Activated CD4-positive, alpha-beta T cell treated with anti-CD3 and anti-CD28 coated beads for 1 hour (primary cell): ENCODE measurements at regions not wholly inside any gene's neighbourhood (a gene's known extent, or its start where the extent isn't known, plus 50 kb on each side); places are given as distances from the start of the nearest gene placed in this dataset.
"Not testable (repeated sequence)": the region's sequence is repeated elsewhere in the genome, so short reads cannot be mapped to it uniquely, and the experiment has no call there.

Experiments
- DNase-seq: peaks from one replicate; pipeline ENCODE4 v3.0.0-alpha.2; 2020

GRCh38 chr18:998936-999335 is 94.3 kb downstream of the ADCYAP1 start:
- no peak for DNase-seq

DNA sequence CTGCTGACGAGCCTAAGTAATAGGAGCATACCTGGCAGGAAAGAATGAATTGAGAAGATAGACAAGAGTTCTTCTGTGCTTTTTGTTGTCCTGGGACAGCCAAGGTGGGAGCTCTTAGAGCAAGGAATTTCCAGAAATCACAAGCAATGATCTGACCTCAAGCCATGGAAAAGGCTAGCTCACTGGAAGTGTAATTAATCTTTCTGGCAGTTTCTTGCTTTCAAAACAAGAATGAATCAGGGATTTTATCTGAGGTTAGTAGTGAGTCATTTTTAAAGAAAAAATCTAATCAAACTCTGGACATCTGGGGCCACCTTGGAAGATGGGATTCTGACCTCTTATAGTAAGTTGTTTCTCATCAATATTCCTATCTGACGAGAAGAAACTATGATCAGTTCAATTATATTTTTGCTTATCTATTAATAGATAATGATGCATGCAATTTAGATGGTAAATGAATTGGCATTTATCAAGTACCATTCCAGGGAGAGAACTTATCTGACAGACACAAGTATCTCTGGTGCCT is 98.0 kb downstream of the ADCYAP1 start:
- DNase-seq: no peak

GRCh38 chr18:1003499-1003898 is 98.8 kb downstream of the ADCYAP1 start:
- no peak for DNase-seq

DNA sequence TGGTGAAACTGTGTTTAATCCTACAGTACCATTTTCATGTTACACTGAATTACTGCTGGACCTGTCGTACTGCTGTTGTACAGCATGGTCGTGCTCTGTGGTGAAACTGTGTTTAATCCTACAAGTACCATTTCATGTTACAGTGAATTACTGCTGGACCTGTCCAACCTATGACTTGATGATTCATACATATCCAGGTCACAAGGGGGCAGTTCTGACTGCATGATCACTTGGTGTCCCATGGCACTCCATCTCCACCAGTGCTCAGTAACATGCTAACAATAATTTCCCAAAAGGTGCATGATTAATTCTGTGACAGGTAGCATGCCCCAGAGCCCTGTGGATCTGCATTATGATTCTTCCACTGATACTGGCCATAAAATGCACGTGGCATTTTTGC is 101.6 kb downstream of the ADCYAP1 start:
- no peak for DNase-seq

GRCh38 chr18:1006965-1007364 is 102.3 kb downstream of the ADCYAP1 start:
- DNase-seq: no peak

- DNase-seq: no peak
Observed at GRCh38 chr18:1011349-1011748, 106.7 kb downstream of the ADCYAP1 start.

GRCh38 chr18:1012775-1013174 is 108.1 kb downstream of the ADCYAP1 start:
- no peak for DNase-seq

DNA sequence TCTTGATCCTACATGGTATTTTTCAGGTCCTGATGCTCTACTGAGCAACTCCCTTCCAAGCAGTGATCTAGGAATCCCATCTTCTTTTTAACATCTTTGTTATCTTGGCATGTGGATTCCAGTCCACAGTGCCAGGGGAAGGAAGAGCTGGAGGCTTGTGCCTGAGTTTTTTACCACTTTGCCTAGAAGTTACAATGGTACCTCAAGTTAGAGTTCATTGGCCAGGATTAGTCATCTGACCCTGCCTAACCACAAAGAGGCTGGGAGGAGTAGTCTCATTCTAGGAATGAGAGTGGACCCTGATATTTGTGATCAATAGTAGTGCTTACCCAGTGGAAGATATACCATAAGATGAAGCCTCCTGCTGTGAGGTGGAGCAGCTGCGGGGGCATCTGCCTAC is 109.3 kb downstream of the ADCYAP1 start:
- no peak for DNase-seq

DNA sequence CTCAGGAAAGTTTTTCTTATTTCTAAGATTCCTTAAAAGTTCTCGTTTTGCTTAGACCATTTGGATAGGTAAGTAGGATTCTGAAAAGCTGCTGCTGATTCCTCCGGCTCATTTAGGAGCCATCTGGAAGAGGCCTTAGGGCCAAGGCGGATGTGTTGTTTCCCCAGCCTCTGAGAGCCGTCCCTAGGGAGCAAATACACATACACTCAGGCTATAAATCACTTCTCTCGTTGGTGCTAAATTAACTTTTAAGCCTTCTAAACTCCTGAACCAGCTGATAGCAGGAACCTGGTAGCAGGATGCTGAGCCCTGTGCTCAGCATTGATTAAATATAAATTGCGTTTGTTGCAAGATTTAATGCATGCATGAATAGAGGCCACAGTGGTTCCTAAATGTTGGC is 109.8 kb downstream of the ADCYAP1 start:
- no peak for DNase-seq

DNA sequence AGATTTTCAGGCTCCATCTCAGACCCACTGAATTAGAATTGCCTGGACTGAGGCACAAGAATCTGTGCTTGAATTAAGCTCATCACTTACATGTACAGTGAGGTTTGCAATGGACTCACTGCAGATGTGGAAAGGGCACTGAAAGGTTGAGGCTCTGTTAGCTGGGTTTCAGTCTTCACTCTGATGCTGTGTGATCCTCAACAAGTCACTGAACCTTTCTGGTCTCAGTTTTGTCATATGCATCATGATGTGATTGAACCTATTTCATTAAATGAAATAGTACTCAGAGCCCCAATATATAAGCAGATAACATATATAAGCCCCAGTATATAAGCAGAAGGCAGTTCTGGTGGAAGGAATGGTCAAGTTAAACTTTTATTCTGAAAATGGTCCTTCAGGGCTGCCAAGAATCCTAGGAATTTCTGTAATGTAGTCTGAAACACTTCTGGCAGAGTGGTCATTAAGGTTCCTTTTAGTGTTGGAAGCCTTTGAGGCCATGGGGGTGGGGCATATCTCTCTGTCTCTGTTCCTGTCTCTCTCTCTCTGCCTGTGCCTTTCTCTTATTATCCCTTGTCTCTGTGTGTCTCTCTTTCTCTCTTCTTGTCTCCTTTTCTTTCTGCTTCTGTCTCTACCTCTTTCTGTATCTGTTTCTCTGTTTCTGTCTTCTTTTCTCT is 110.4 kb downstream of the ADCYAP1 start:
- DNase-seq: no peak

- no peak for DNase-seq
Observed at GRCh38 chr18:1015777-1016176, 111.1 kb downstream of the ADCYAP1 start.

- no peak for DNase-seq
Observed at GRCh38 chr18:1017227-1018058, 112.8 kb downstream of the ADCYAP1 start.

DNA sequence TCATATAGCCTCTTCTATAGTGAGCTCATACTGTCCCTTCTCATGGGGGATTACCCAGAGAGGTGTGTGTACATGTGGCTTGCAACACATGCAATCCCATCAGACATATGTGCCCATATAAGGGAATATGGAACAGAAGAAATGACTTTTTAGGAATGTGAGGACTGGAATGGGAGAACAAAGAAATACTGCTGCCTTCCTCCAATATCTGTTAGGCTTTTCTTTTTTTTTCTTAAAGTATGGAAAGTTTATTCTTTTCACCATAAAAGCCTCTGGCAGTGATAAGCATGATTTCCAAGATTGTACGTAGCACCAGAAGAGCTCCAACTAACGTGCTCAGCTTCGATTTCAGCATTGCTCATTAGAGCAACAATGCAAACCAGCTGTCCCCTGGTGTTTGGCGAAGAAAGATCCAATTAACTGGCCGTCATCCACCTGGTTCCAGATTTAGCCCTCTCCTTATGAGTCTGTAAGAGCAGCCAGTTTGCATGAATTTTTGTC is 113.6 kb downstream of the ADCYAP1 start:
- no peak for DNase-seq

- no peak for DNase-seq
Observed at GRCh38 chr18:1019191-1019590, 114.5 kb downstream of the ADCYAP1 start.

- DNase-seq: no peak
Observed at GRCh38 chr18:1020731-1021344, 116.2 kb downstream of the ADCYAP1 start.

GRCh38 chr18:1026930-1027329 is 122.3 kb downstream of the ADCYAP1 start:
- no peak for DNase-seq

DNA sequence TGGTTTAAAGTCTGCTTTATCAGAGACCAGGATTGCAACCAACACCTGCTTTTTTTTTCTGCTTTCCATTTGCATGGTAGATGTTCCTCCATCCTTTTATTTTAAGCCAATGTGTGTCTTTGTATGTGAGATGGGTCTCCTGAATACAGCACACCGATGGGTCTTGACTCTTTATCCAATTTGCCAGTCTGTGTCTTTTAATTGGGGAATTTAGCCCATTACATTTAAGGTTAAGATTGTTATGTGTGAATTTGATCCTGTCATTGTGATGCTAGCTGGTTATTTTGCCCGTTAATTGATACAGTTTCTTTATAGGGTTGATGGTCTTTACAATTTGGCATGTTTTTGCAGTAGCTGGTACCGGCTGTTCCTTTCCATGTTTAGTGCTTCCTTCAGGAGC is 128.4 kb downstream of the ADCYAP1 start:
- DNase-seq: not testable (repeated sequence)

- DNase-seq: no peak
Observed at GRCh38 chr18:1034971-1035370, 130.3 kb downstream of the ADCYAP1 start.

- DNase-seq: no peak
Observed at GRCh38 chr18:1036926-1037325, 132.3 kb downstream of the ADCYAP1 start.

GRCh38 chr18:1037776-1038175 is 133.1 kb downstream of the ADCYAP1 start:
- no peak for DNase-seq

DNA sequence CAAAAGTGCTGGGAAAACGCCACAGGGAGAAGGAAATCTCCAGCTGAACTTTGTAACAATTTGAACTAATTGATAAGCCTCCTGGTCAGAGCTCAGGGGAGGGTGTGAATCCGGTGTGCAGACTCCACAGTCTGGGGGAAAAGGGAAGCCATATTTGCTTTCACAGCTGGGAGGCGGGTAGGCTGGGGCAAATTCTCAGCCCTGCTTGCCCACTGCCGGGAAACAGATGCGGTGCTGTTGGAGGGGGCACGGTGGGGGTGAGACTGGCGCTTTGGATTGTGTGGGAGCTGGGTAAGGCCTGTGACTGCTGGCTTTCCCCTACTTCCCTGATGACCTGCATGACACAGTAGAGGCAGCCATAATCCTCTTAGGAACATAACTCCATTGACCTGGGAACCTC is 134.8 kb downstream of the ADCYAP1 start:
- DNase-seq: no peak

GRCh38 chr18:1043039-1043438 is 138.4 kb downstream of the ADCYAP1 start:
- DNase-seq: not testable (repeated sequence)

GRCh38 chr18:1045658-1046057 is 141.0 kb downstream of the ADCYAP1 start:
- DNase-seq: no peak

GRCh38 chr18:1047406-1047805 is 142.7 kb downstream of the ADCYAP1 start:
- DNase-seq: no peak
